ENCODE measurements at regions not wholly inside any gene's neighbourhood (a gene's known extent, or its start where the extent isn't known, plus 50 kb on each side); places are given as distances from the start of the nearest gene placed in this dataset.
"Not testable (repeated sequence)": the region's sequence is repeated elsewhere in the genome, so short reads cannot be mapped to it uniquely, and the experiment has no call there.

GRCh38 chr12:83313322-83313721 lies 626.6 kb downstream of the TMTC2 start:
- no peak for DNase-seq

DNA sequence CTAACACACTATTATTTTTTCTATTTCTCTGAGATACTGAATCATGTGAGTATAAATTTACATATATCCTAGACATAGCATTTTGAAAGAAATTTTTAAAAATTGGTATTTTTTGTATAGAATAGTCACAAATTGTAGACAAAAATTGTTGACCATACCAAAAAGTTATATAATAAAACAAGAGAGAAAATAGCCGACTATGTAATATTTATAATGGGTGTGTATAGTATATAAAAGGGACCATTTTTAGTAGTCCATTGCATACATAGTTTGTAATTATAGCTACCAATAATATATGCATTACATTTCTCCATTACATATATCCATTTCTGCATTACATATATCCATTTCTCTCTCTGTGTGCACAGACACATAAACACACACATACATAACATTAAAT lies 590.2 kb downstream of the TMTC2 start:
- DNase-seq, result no peak

GRCh38 chr12:83271201-83271600 lies 584.5 kb downstream of the TMTC2 start:
- no peak for DNase-seq

GRCh38 chr12:83265808-83266207 lies 579.1 kb downstream of the TMTC2 start:
- no peak for DNase-seq

GRCh38 chr12:83261998-83262397 lies 575.3 kb downstream of the TMTC2 start:
- DNase-seq, result no peak

DNA sequence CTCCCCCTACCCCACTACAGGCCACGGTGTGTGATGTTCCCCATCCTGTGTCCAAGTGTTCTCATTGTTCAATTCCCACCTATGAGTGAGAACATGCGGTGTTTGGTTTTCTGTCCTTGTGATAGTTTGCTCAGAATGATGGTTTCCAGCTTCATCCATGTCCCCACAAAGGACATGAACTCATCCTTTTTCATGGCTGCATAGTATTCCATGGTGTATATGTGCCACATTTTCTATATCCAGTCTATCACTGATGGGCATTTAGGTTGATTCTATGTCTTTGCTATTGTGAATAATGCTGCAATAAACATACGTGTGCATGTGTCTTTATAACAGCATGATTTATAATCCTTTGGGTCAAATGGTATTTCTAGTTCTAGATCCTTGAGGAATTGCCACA lies 573.4 kb downstream of the TMTC2 start:
- DNase-seq, result not testable (repeated sequence)

- DNase-seq, result no peak
Observed at GRCh38 chr12:83257726-83258125, 571.0 kb downstream of the TMTC2 start.

DNA sequence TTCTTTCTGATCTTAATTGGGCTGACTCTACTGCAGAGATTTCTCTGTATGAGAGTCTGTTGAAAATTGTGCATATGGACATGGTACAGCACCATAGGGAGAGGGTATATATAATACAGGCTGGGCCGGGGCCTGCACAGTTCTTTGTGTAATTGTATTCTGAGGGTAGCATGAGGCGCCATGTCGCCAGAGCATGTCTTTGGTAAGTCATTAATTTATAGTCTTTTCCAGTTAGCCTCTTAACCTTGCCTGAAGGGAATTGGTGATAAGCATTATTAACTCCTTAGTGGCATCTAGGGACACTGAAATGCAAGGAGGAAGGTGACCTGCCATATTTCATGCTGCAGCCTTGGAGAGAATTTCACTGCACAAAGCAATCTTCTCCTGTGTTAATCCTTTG lies 569.9 kb downstream of the TMTC2 start:
- DNase-seq, result no peak

- DNase-seq, result no peak
Observed at GRCh38 chr12:83250866-83251265, 564.2 kb downstream of the TMTC2 start.

DNA sequence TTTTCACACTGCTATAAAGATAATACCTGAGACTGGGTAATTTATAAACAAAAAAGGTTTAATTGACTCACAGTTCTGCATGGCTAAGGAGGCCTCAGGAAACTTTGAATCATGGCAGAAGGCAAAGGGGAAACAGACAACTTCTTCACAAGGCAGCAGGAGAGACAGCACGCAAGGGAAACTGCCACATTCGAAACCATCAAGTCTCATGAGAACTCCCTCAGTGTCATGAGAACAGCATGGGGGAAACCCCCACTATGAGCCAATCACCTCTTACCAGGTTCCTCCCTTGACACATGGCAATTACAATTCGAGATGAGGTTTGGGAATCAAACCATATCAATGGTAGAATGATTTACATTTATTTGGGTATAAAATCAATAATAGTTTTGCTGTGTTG lies 558.5 kb downstream of the TMTC2 start:
- DNase-seq, result no peak

- no peak for DNase-seq
Observed at GRCh38 chr12:83244001-83244400, 557.3 kb downstream of the TMTC2 start.

DNA sequence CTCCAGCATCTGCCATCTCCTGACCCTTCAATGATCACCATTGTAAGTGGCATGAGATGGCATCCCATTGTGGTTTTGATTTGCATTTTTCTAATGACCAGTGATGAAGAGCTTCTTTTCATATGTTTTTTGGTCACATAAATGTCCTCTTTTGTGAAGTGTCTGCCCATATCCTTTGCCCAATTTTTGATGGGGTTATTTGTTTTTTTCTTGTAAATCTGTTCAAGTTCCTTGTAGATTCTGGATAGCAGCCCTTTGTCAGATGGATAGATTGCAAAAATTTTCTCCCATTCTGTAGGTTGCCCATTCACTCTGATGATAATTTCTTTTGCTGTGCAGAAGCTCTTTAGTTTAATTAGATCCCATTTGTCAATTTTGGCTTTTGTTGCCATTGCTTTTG lies 547.3 kb downstream of the TMTC2 start:
- not testable (repeated sequence) for DNase-seq

DNA sequence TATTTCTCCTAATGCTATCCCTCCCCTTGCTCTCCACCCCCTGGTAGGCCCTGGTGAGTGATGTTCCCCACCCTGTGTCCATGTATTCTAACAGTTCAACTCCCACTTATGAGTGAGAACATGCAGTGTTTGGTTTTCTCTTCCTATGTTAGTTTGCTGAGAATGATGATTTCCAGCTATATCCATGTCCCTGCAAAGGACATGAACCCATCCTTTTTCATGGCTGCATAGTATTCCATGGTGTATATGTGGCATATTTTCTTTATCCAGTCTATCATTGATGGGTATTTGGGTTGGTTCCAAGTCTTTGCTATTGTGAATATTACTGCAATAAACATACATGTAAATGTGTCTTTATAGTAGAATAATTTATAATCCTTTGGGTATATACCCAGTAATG lies 540.3 kb downstream of the TMTC2 start:
- not testable (repeated sequence) for DNase-seq

DNA sequence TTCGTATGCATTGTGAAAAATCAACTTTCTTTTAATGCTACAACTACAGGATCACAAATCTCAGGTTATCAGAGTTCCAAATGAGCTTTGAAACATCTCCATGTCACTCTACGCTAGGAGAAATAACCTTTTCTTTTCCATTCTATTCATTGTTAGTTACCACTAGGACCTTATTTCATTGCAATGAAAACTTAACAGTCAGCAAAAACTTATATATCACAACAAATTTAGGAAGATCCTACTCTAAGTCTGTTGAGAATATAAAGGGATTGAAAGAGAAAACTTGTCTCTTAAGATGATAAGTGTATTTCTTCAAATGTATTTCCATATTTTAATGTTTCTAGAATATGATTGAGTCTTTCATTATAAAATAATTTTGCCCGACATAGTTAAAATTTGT lies 539.1 kb downstream of the TMTC2 start:
- DNase-seq, result no peak

DNA sequence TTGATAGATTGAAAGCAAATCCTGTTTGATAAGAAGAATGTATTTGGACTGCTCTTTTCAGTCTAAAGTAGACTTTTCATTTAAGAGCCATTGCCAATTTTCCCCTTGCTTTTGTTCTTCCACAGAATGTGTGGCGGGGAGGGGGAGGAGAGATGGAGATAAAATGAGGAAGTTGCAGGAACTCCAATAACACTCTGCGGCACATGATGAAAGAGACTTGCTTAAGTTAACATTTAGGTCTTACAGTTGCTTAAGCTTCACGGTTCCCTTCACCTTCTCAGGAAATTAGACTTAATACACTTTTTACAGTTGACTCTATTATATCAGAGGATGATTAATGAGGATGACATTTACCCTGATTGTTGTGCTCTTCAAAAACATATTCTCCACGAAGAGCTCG lies 537.3 kb downstream of the TMTC2 start:
- no peak for DNase-seq

DNA sequence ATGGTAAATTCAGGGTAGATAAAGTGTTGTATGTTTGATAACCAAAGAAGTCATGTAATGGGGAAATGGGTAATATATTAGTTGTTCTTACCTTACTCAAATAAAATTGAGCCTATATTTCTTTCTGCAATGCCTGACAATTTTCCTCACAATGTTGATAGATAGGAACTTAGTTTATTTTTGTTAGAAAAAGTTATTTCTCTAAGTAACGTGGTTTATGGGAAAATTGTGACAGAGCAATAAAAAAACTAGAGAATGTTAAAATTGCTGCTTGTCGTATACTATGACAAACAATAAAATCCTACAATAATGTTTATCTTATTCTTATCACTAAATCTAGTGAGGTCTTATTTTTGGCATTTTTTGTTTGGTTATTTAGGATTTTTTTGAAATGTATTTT lies 534.1 kb downstream of the TMTC2 start:
- no peak for DNase-seq

DNA sequence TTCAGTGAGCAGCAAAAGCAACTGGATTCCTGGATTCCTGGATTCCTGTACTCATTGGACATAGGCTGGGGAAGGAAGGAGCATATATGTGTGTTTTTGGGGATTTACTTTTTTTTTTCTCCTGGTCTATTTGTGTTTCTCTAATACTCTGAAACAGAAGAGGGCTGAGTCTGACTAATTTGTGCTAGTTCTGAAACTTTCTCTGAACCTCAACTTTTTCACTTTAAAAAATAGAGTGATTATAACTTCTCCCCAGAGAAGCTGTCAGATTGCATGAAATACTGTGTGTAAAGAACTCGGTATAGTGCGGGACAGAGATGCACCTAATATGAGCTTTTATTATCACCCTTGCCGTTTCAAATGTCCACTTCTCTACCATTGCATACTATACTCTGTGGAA lies 529.5 kb downstream of the TMTC2 start:
- DNase-seq, result no peak

GRCh38 chr12:83214185-83214584 lies 527.5 kb downstream of the TMTC2 start:
- DNase-seq, result no peak

GRCh38 chr12:83210933-83211332 lies 524.2 kb downstream of the TMTC2 start:
- DNase-seq, result no peak

- DNase-seq, result no peak
Observed at GRCh38 chr12:83199069-83199468, 512.4 kb downstream of the TMTC2 start.

- no peak for DNase-seq
Observed at GRCh38 chr12:83198291-83199015, 511.7 kb downstream of the TMTC2 start.

DNA sequence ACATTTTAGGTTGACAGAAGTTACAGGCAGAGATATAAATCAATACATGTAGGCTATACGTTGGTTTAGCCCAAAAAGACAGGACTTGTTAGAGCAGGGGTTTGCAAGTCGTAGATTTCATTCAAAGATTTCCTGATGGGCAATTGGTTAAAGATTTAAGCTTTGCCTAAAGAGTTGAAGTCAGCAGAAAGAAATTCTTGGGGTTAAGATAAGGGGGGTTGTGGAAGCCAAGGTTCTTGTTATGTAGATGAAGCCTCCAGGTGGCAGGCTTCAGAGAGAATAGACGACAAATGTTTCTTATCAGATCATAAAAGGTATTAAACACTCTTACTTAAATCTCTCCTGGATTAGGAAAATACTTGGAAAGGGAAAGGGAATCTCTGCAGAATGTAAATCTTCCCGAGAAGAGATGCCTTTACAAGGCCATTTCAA lies 510.8 kb downstream of the TMTC2 start:
- DNase-seq, result no peak

GRCh38 chr12:83196694-83197350 lies 510.1 kb downstream of the TMTC2 start:
- DNase-seq, result no peak

DNA sequence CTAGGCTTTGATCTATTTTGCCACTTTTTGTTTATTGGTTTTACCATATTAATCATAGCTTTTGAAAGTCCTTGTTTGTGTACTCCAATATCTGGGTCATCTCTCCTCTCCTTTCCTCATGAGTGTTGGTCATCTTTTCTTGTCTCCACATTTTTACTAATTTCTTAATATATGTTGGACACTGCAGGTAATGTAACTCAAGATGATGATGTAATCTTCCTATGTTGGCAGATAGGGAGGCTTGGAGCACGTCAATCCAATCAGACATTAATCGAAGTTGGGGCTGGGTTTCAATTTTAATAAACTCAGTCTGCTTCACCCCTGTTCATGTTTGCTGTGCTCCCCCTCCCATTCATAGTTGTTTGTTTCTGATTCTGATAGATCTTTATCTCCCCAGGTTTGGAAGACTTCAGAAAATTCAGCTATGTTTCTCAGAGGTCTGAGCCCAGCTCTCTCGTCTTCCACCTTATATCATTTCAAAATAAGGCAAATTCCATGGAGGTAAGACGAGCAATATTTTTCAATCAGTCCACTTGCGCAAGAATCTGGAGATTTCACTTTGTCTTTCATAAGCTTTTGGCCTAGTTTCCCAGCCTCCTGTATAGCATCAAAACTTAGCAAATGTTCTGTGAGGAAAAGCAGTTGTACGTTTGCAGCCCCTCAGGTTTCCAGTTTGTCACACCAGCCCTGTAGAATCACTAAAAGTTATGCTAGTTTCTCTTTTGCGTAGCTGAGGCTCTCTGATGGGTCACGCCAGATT lies 504.1 kb downstream of the TMTC2 start:
- no peak for DNase-seq

All from CD4-positive, alpha-beta T cell treated with Interleukin-17A for 1 hour (primary cell).